Occipital lobe (tissue), 1 donor: ENCODE measurements at regions not wholly inside any gene's neighbourhood (a gene's known extent, or its start where the extent isn't known, plus 50 kb on each side); places are given as distances from the start of the nearest gene placed in this dataset.
"Not testable (repeated sequence)": the region's sequence is repeated elsewhere in the genome, so short reads cannot be mapped to it uniquely, and the experiment has no call there.

Experiments used
- DNase-seq: peaks from one replicate; lab custom pipeline; 2025; lab: John Stamatoyannopoulos, UW

DNA sequence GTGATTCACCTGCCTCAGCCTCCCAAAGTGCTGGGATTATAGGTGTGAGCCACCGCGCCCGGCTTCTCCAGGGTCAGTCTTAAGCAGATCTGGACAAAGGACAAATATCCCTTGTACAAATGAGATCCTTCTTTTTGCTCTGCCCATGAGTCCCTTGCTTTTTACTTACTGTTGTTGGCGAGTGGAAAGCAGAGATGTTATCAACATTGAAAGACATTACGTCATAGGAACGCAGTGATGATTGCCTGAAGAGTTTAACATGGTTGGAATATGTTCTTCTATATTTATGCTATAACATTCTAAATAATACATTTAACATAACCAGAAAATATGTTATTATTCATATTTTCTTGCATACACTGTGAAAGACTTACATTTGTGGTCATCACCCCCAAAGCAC lies 644.3 kb upstream of the LRRN3 start:
- DNase-seq, result no peak

DNA sequence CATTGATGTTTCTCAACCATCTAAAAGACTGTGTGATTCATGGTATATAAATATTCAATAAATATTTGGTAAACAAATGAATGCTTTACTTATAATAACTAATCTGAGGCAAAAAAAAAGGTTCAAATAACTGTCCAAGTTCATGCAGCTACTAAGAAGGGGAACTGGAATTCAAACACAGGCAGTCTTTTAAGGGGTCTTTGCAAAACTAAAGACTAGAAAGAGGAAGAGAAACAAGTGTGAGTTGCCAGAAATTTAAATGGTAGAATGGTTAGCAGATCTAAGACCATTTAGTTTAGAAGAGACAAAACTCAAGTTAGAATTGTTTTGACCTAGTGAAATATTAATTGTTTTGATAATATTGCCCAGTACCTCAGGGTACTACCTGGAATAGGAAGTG lies 642.0 kb upstream of the LRRN3 start:
- no peak for DNase-seq

- no peak for DNase-seq
These were observed 636.2 kb upstream of the LRRN3 start for GRCh38 chr7:110454713-110455112.

GRCh38 chr7:110461621-110462020 lies 629.3 kb upstream of the LRRN3 start:
- DNase-seq, result no peak

DNA sequence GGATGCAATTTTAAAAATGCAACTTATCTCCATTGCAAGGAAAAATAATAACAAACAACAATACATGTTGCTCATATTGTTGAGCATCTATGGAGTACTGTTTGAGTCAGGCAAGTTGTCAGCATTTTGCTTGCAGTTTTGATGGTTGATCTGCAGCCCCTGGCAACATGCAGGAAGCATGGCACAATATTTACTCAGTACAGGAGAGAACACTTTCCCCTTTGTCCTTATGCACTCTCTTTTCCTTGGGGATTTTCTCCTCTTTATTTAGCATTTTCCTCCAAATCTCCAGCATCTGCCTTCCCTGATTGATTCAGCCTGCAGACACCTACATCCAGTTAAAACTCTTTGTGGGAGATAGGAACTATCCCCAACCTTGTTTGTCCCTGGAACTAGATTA lies 620.5 kb upstream of the LRRN3 start:
- no peak for DNase-seq

- DNase-seq, result not testable (repeated sequence)
These were observed 618.5 kb upstream of the LRRN3 start for GRCh38 chr7:110472419-110472818.

DNA sequence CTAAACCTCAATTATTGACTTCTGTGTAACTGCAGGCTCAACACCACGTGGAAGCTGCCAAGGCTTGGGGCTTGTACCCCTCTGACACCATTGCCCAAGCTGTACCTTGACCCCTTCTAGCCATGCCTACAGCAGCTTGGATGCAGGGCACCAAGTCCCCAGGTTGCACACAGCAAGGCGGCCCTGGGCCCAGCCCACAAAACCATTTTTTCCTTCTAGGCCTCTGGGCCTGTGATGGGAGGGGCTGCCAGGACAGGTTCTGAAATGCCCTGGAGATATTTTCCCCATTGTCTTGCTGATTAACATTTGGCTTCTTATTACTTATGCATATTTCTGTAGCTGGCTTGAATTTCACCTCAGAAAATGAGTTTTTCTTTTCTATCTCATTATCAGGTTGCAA lies 610.0 kb upstream of the LRRN3 start:
- DNase-seq, result no peak

DNA sequence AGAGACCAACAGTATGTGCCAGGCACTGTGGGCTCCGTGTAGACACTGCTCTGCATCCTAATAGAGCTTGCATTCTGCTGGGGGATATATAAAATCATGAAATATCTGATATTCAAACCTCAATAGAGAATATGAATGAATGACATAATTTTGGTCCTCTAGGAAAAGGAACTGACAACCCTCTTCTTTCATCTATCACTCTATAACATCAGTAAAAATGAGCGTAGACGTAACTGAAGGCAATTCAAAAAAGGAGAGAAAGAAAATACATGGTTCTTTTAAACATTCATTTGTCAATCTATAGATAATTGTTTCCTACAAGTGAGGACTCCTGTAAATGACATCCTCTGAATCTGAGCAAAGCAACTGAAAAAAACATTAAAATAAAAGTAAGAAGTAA lies 607.4 kb upstream of the LRRN3 start:
- DNase-seq, result no peak

GRCh38 chr7:110484356-110484755 lies 606.6 kb upstream of the LRRN3 start:
- no peak for DNase-seq

DNA sequence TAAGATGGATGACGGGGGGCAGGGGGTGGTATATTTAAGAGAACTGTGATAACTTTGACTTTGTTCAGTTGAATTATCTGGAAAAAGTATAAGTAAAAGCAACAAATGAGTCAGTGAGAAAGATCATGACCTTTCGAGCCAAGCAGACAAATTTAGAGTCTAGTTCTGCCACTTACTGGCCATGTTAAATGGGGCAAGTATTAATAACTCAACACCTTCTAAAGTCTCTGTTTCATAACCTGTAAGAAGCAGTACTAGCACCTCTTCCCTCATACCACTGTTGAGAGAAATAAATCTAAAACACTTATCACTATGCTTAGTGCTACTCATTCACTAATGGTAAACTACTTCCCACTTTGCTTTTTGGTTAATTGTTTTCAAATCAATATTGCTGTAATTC lies 604.4 kb upstream of the LRRN3 start:
- no peak for DNase-seq

GRCh38 chr7:110502888-110503465 lies 588.0 kb upstream of the LRRN3 start:
- DNase-seq, result no peak

DNA sequence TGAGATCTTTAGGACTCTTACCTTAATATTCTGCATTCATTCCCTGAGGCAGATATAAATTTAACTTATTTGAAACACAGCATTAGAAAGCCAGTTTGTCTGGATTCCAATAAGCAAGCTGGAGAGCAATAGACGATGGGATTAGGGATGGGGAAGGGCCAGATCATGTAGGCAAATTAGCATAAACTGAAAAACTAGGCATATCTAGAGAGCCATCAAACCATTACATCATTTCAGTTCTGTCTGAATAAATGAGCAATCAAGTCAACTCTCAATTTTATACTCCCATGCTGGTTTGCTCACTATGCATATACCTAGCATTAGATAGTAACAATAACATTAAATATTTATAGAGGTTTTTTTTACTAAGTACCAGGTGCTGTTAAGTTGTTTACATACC lies 583.6 kb upstream of the LRRN3 start:
- DNase-seq, result no peak

DNA sequence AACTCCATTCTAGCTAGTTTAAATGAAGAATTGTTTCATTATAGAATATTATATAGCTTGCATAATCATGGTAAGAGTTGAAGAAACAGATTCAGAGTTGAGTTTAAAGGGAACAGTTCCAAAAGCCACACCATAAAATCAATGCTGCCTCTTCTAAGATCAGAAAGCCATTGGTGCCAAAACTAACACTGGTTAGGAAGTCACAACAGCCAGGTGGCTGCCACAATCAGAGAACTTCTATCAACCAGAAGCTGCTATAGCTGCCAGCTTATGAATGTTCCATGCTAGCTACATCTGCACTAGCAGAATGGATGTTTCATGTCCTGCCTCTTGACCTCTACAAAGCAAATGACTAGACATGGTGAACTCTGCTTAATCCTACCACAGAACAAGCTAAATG lies 583.1 kb upstream of the LRRN3 start:
- no peak for DNase-seq

GRCh38 chr7:110514975-110515551 lies 575.9 kb upstream of the LRRN3 start:
- not testable (repeated sequence) for DNase-seq

- DNase-seq, result no peak
These were observed 571.1 kb upstream of the LRRN3 start for GRCh38 chr7:110519851-110520250.

GRCh38 chr7:110521357-110521911 lies 569.5 kb upstream of the LRRN3 start:
- no peak for DNase-seq

- no peak for DNase-seq
These were observed 568.7 kb upstream of the LRRN3 start for GRCh38 chr7:110522061-110522760.

DNA sequence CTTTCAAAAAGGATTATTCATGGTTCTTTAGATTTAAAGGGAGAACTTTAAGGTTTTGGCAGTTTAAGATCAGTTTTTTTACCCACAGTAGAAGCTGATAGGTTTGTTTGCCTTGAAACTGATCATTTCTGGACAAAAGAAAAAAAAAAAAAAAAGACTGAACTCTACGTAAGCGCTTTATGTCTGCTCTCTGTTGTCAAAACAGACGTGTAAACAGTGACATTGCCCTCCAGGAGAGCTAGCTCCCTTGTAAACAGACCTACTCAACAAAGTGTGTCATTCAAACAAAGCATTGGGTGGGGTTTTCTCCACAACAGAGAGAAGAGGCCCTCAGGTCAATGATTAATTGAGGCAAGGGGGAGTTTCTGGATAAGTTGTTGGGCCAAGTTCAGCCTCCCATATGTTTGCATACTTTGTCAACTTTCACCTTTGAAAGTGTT lies 568.1 kb upstream of the LRRN3 start:
- no peak for DNase-seq

DNA sequence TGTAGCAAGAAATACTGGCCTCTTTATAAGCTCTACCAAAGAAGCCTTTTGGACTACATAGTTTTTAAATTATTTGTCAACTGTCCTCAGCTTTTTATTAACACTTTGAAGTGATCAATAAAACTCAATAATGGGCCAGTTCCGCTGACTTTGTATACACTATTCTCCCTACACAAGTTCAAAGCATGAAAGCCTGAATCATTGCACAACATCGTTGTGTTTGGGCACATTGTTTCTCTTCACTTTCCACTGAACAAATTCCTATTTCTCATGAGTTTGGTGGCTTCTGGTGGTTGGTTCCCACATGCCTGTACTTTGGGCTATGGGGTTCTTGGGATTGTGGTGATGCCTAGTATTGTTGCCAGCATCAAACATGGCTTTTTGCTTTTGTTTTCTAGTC lies 561.8 kb upstream of the LRRN3 start:
- DNase-seq, result no peak

- no peak for DNase-seq
These were observed 559.7 kb upstream of the LRRN3 start for GRCh38 chr7:110531186-110531585.

DNA sequence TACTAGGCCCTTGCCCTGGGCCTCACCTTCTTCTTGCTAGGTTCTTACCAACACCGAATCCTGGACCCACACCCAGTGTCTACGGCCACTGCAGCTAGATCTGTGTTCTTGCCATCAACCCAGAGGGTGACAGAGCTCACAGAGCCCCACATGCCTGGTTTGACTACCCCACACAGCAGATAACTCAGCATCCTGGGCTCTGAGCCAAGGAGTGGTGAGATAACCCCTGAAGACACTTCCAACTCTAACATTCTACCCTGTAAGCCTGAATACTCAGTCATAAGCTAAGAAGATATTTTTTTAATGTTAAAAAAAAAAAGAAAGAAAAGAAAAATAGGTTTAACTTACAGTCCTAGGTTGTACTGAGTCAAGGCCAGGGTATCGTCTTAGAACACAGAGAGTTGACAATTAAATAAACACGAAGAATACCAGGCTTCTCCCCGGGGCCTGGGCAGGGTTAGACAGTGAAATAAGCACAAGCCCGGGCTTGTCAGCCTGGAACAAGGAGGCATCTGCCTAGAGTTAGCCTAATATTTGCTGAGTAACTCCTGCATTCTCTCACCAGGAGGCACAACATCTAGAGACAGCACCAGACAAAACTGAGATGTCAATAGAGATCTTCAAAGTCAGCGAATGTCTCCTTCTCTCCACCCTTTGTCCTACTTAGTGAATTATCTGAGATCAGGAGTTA lies 556.5 kb upstream of the LRRN3 start:
- no peak for DNase-seq

GRCh38 chr7:110539216-110539615 lies 551.7 kb upstream of the LRRN3 start:
- no peak for DNase-seq
